Mesendoderm (in vitro differentiated cells): ENCODE measurements at regions not wholly inside any gene's neighbourhood (a gene's known extent, or its start where the extent isn't known, plus 50 kb on each side); places are given as distances from the start of the nearest gene placed in this dataset.

Experiments used
- DNase-seq: peaks from one replicate; pipeline ENCODE4 v3.0.0; 2013
- H2AK5ac ChIP-seq: 2 replicates; pipeline ENCODE4 v1.6.1; 2013; ENCODE audit warnings: low read length, inconsistent platforms
- H2BK120ac ChIP-seq: 2 replicates; pipeline ENCODE4 v1.6.1; 2013; ENCODE audit warnings: low read depth, mild to moderate bottlenecking, low read length, moderate library complexity, mixed read lengths
- H2BK15ac ChIP-seq: replicated peaks from 2 replicates; pipeline ENCODE4 v1.6.1; 2013; ENCODE audit warnings: low read depth, mild to moderate bottlenecking, moderate library complexity
- H2BK5ac ChIP-seq: 2 replicates; pipeline ENCODE4 v1.6.1; 2013; ENCODE audit warnings: low read length, inconsistent platforms
- H3K18ac ChIP-seq: 2 replicates; pipeline ENCODE4 v1.6.1; 2013; ENCODE audit warnings: mild to moderate bottlenecking, low read length, mixed read lengths
- H3K23ac ChIP-seq: one replicate; pipeline ENCODE4 v1.6.1; 2013; ENCODE audit warnings: low read length
- H3K27ac ChIP-seq: 2 replicates; pipeline ENCODE4 v1.5.1; 2013; ENCODE audit warnings: low read depth, mild to moderate bottlenecking, inconsistent platforms, low read length, moderate library complexity
- H3K27me3 ChIP-seq: 2 replicates; pipeline ENCODE4 v1.6.1; 2013; ENCODE audit warnings: low read length, control low read depth, mild to moderate bottlenecking, inconsistent platforms; ENCODE audit not compliant: insufficient read depth, poor library complexity
- H3K36me3 ChIP-seq: 2 replicates; pipeline ENCODE4 v1.6.1; 2013; ENCODE audit warnings: low read length, inconsistent platforms; ENCODE audit not compliant: control insufficient read depth, insufficient read depth
- H3K4ac ChIP-seq: one replicate; pipeline ENCODE4 v1.6.1; 2013; ENCODE audit warnings: low read depth, mild to moderate bottlenecking, low read length, moderate library complexity
- H3K4me1 ChIP-seq: 2 replicates; pipeline ENCODE4 v1.6.1; 2013; ENCODE audit warnings: low read depth, low read length, inconsistent platforms; ENCODE audit not compliant: control insufficient read depth
- H3K4me2 ChIP-seq: 2 replicates; pipeline ENCODE4 v1.6.1; 2013; ENCODE audit warnings: low read length
- H3K4me3 ChIP-seq: 2 replicates; pipeline ENCODE4 v1.5.1; 2013; ENCODE audit warnings: mild to moderate bottlenecking, low read length
- H3K56ac ChIP-seq: one replicate; pipeline ENCODE4 v1.6.1; 2013; ENCODE audit warnings: low read length
- H3K79me1 ChIP-seq: 2 replicates; pipeline ENCODE4 v1.6.1; 2013; ENCODE audit warnings: low read length, inconsistent platforms
- H3K79me2 ChIP-seq: 2 replicates; pipeline ENCODE4 v1.6.1; 2013; ENCODE audit warnings: mild to moderate bottlenecking, low read length; ENCODE audit not compliant: control insufficient read depth, insufficient read depth
- H3K9ac ChIP-seq: 2 replicates; pipeline ENCODE4 v1.6.1; 2013; ENCODE audit warnings: low read length, inconsistent platforms
- H4K5ac ChIP-seq: one replicate; pipeline ENCODE4 v1.6.1; 2013; ENCODE audit warnings: low read length
- H4K8ac ChIP-seq: one replicate; pipeline ENCODE4 v1.6.1; 2013; ENCODE audit warnings: low read depth, mild to moderate bottlenecking, control low read depth, low read length, moderate library complexity
- WGBS: extraction: QIAGEN DNeasy Blood & Tissue Kit; methylation state at CpG from one replicate; pipeline ENCODE4 v1.1.7; 2013; ENCODE audit warnings: low lambda C conversion rate, missing lambda C conversion rate; ENCODE audit not compliant: insufficient coverage; ENCODE audit errors: extremely low coverage; 5-methylcytosine and 5-hydroxymethylcytosine counted together

GRCh38 chr5:1651971-1652872 lies 128.5 kb upstream of the LPCAT1 start:
- Histone ChIP-seq H3K27me3 (no peaks in the 10 kb centered on the region), H3K4me3 (no peak overlapping the region), H4K5ac (no peak overlapping the region), H3K9ac (no peak overlapping the region), H2AK5ac (no peak overlapping the region), H3K23ac (no peak overlapping the region), H2BK120ac (no peak overlapping the region), H3K4me2 (no peak overlapping the region), H3K79me1 (no peaks in the 10 kb centered on the region), H3K27ac (no peak overlapping the region), H2BK15ac (no peak overlapping the region), H3K4me1 (no peaks in the 10 kb centered on the region), H3K79me2 (no peaks in the 10 kb centered on the region), H3K4ac (no peak overlapping the region), H3K18ac (no peak overlapping the region), H4K8ac (no peak overlapping the region), H3K56ac (no peak overlapping the region), H3K36me3 (no peaks in the 10 kb centered on the region), H2BK5ac (no peak overlapping the region)
- WGBS = no CpG with 5 or more reads among the region's 13 CpGs
- no peak for DNase-seq

DNA sequence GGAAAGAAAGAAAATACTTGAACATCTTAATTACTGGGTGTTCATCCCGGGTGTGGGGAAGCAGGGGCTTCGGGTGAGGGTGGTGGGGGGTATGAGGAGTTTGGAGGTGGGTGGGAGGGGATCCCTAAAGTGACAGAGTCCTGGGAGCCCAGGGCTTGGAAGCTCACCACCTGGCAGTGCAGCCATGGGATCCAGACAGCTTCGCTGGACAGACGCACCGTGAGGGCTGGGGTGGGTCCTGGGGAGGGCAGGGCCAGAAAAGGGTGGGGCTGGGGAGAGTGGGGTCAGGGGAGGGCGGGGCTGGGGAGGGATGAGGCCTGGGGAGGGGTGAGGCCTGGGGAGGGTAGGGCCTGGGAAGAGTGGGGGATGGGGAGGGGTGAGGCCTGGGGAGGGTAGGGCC lies 127.5 kb upstream of the LPCAT1 start:
- no peaks in the 10 kb centered on the region for H3K4me1 ChIP-seq
- no peak overlapping the region for H3K56ac ChIP-seq
- no peak overlapping the region for H4K5ac ChIP-seq
- H3K18ac ChIP-seq = no peak overlapping the region
- no peaks in the 10 kb centered on the region for H3K79me1 ChIP-seq
- no peaks in the 10 kb centered on the region for H3K79me2 ChIP-seq
- WGBS = no CpG with 5 or more reads among the region's 6 CpGs
- H3K9ac ChIP-seq = no peak overlapping the region
- no peak overlapping the region for H2BK5ac ChIP-seq
- H2AK5ac ChIP-seq = no peak overlapping the region
- no peak overlapping the region for H2BK120ac ChIP-seq
- no peak overlapping the region for H3K23ac ChIP-seq
- H3K27ac ChIP-seq = no peak overlapping the region
- H4K8ac ChIP-seq = no peak overlapping the region
- no peaks in the 10 kb centered on the region for H3K36me3 ChIP-seq
- no peak overlapping the region for H3K4me2 ChIP-seq
- H3K4me3 ChIP-seq = no peak overlapping the region
- no peak for DNase-seq
- no peak overlapping the region for H2BK15ac ChIP-seq
- H3K27me3 ChIP-seq = no peaks in the 10 kb centered on the region
- no peak overlapping the region for H3K4ac ChIP-seq

GRCh38 chr5:1649554-1649953 lies 125.8 kb upstream of the LPCAT1 start:
- H2BK15ac ChIP-seq = no peak overlapping the region
- no peak overlapping the region for H3K4me2 ChIP-seq
- H3K56ac ChIP-seq = no peak overlapping the region
- H3K79me2 ChIP-seq = no peaks in the 10 kb centered on the region
- no peak overlapping the region for H4K5ac ChIP-seq
- H3K9ac ChIP-seq = no peak overlapping the region
- H3K79me1 ChIP-seq = no peaks in the 10 kb centered on the region
- DNase-seq = no peak
- no peaks in the 10 kb centered on the region for H3K27me3 ChIP-seq
- no peak overlapping the region for H2BK120ac ChIP-seq
- H2BK5ac ChIP-seq = no peak overlapping the region
- no peak overlapping the region for H3K4ac ChIP-seq
- H3K4me1 ChIP-seq = no peaks in the 10 kb centered on the region
- no peak overlapping the region for H3K23ac ChIP-seq
- WGBS = no CpG with 5 or more reads among the region's 4 CpGs
- H3K18ac ChIP-seq = no peak overlapping the region
- no peak overlapping the region for H2AK5ac ChIP-seq
- no peak overlapping the region for H3K27ac ChIP-seq
- H4K8ac ChIP-seq = no peak overlapping the region
- no peaks in the 10 kb centered on the region for H3K36me3 ChIP-seq
- H3K4me3 ChIP-seq = no peak overlapping the region

DNA sequence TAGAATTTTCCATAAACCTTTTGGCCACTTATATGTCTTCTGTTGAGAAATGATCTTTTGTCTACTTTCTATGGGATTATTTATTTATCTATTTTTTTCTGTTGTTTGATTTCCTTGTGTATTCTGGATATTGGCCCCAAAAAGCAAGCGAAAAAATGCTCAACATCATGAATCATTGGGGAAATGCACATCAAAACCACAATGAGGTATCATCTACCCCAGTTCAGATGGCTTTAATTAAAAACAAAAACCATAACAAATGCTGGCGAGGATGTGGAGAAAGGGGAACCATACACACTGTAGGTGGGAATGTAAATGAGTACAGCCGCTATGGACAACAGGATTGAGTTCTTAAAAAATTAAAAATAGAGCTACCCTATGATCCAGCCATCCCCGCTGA lies 125.0 kb upstream of the LPCAT1 start:
- H3K4me3 ChIP-seq = no peak overlapping the region
- no peaks in the 10 kb centered on the region for H3K4me1 ChIP-seq
- H2BK120ac ChIP-seq = no peak overlapping the region
- peaks cover 2% of the 10 kb centered on the region for H3K27me3 ChIP-seq
- no peak overlapping the region for H4K5ac ChIP-seq
- H3K56ac ChIP-seq = no peak overlapping the region
- no peak overlapping the region for H3K27ac ChIP-seq
- no peak overlapping the region for H3K18ac ChIP-seq
- no peak overlapping the region for H3K4ac ChIP-seq
- H3K79me2 ChIP-seq = no peaks in the 10 kb centered on the region
- no peaks in the 10 kb centered on the region for H3K36me3 ChIP-seq
- H2BK15ac ChIP-seq = no peak overlapping the region
- no peak overlapping the region for H4K8ac ChIP-seq
- no peak overlapping the region for H3K23ac ChIP-seq
- no peak overlapping the region for H3K9ac ChIP-seq
- no peak for DNase-seq
- H2AK5ac ChIP-seq = no peak overlapping the region
- H3K79me1 ChIP-seq = no peaks in the 10 kb centered on the region
- WGBS = no CpG with 5 or more reads among the region's 4 CpGs
- no peak overlapping the region for H2BK5ac ChIP-seq
- no peak overlapping the region for H3K4me2 ChIP-seq

DNA sequence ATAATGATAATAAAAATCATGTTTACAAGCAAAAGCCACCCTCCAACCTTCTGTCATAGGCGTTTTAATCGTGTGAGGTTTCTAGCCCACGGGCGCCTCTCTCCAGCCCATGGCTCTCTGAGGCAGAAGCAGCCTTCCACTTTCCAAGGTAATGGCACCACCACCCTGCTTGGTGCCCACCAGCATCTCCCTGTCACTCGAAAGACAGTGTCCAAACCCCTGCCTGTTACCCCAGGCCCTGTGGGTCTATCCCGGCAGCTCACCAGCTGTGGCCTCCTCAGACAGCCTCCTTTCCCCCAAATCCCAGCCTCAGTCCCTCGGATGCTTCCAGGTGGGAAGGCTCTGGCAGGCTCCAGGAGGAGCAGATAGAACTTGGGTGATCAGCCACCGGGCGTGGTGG lies 123.8 kb upstream of the LPCAT1 start:
- Histone ChIP-seq H3K23ac (no peak overlapping the region), H3K79me1 (no peaks in the 10 kb centered on the region), H3K9ac (no peak overlapping the region), H4K5ac (no peak overlapping the region), H3K36me3 (no peaks in the 10 kb centered on the region), H3K56ac (no peak overlapping the region), H3K27me3 (peaks cover 5% of the 10 kb centered on the region), H3K4me2 (no peak overlapping the region), H3K27ac (no peak overlapping the region), H2AK5ac (no peak overlapping the region), H2BK5ac (no peak overlapping the region), H4K8ac (no peak overlapping the region), H3K4ac (no peak overlapping the region), H3K4me3 (no peak overlapping the region), H3K18ac (no peak overlapping the region), H2BK15ac (no peak overlapping the region), H2BK120ac (no peak overlapping the region), H3K79me2 (no peaks in the 10 kb centered on the region), H3K4me1 (no peaks in the 10 kb centered on the region)
- WGBS = no CpG with 5 or more reads among the region's 9 CpGs
- no peak for DNase-seq
